Pancreas (tissue), 10 donors: ENCODE measurements at regions not wholly inside any gene's neighbourhood (a gene's known extent, or its start where the extent isn't known, plus 50 kb on each side); places are given as distances from the start of the nearest gene placed in this dataset.

ENCODE experiments used
- ATAC-seq, 4 donors: fragments of 200-7000 bp; cut with Tn5 transposase; one replicate each; pipeline versions ENCODE4 v1.8.0 to v1.9.1; 2020; ENCODE audit warnings: mild to moderate bottlenecking in 4 of 4, moderate library complexity in 4 of 4
- DNase-seq, 6 donors: peaks; one replicate each; pipeline ENCODE4 v3.0.0-alpha.2; 2020
- FAIRE-seq: peaks from 2 replicates; lab custom pipeline; 2012; peaks lifted over from hg19 to GRCh38; lab: Jason Lieb, UNC
- H3K27ac ChIP-seq, 4 donors: fragments of 200-600 bp; sonication (generic); 1 replicate in 3 of 4; 2 replicates in 1 of 4; pipeline versions ENCODE4 v1.5.0 to v1.8.0; 2020
- H3K27me3 ChIP-seq, 4 donors: fragments of 200-600 bp; one replicate each; pipeline ENCODE4 v1.8.0; 2021
- H3K36me3 ChIP-seq, 3 donors: fragments of 200-600 bp; sonication (generic) in 1 of 3; one replicate each; pipeline versions ENCODE4 v1.5.0 to v1.8.0; 2020 to 2021
- H3K4me1 ChIP-seq, 3 donors: fragments of 200-600 bp; one replicate each; pipeline ENCODE4 v1.8.0; 2021
- H3K4me3 ChIP-seq, 4 donors: fragments of 200-600 bp; sonication (generic) in 2 of 4; one replicate each; pipeline versions ENCODE4 v1.5.0 to v1.8.0; 2020 to 2021
- H3K9me3 ChIP-seq, 4 donors: fragments of 200-600 bp; one replicate each; pipeline ENCODE4 v1.8.0; 2021
- WGBS, 2 donors: extraction: QIAGEN DNeasy Blood & Tissue Kit; methylation state at CpG; one replicate each; pipeline ENCODE4 v1.1.7; 2013; 5-methylcytosine and 5-hydroxymethylcytosine counted together
- intact Hi-C, 3 donors: fragments of 100-400 bp; cut with DNase I; formaldehyde crosslinking; loops; one replicate each; pipeline versions ENCODE4 v1.11.1 to v1.14.2; 2022
- TF ChIP-seq, protein P1 (sequence below), 4 donors: fragments of 200-600 bp; sonication (generic) in 3 of 4; IDR thresholded peaks; one replicate each; pipeline versions ENCODE4 v1.5.0 to v1.8.0; 2021; ENCODE audit warnings: antibody characterized with exemption in 4 of 4
- donor health status: healthy with polysubstance abuse.
- donor health status: DM: no; HTN: no; CAD: no; lungs with moderate emphysema.
- donor health status: DM: no; HTN: no; CAD: no.
- donor health status: control.
- donor health status: control.
- donor health status: Bipolar disorder and iron deficiency.
- donor health status: DM: yes; HTN: yes; CAD: no.
- donor health status: DM: no; HTN: no; CAD: no.
- donor health status: DM: no; HTN: no; CAD: no.
- donor health status: DM: yes; HTN: yes; CAD: no.

DNA sequence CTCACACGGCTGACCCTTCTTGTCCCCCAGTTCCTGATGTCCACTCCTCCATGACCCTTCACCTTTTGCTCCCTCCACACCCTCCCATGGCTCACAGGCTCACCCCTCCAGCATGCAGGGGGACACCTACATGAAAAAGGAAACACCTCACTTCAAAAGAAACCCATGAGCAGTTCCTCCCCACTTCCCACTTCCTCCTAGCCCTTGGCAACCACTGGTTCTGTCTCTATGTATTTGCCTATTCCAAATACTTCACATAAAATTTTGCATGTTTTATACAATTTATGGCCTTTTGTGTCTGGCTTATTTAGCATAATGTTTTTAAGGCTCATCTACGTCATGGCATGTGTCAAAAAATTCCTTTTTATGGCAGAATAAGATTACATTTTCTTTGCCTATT, 100.2 kb upstream of the S1PR3 start:
- TF ChIP-seq, protein P1, sequence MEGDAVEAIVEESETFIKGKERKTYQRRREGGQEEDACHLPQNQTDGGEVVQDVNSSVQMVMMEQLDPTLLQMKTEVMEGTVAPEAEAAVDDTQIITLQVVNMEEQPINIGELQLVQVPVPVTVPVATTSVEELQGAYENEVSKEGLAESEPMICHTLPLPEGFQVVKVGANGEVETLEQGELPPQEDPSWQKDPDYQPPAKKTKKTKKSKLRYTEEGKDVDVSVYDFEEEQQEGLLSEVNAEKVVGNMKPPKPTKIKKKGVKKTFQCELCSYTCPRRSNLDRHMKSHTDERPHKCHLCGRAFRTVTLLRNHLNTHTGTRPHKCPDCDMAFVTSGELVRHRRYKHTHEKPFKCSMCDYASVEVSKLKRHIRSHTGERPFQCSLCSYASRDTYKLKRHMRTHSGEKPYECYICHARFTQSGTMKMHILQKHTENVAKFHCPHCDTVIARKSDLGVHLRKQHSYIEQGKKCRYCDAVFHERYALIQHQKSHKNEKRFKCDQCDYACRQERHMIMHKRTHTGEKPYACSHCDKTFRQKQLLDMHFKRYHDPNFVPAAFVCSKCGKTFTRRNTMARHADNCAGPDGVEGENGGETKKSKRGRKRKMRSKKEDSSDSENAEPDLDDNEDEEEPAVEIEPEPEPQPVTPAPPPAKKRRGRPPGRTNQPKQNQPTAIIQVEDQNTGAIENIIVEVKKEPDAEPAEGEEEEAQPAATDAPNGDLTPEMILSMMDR (IDR thresholded peaks at IDR 0.05): no peak
- 79 to 89% methylated on average over 2 of the region's 2 CpGs for WGBS, 2 donors
- no peak overlapping the region for H3K4me3 ChIP-seq
- H3K4me1 ChIP-seq: no peaks in the 10 kb centered on the region
- H3K36me3 ChIP-seq: no peaks in the 10 kb centered on the region
- H3K9me3 ChIP-seq: no peaks in the 10 kb centered on the region
- no peak overlapping the region for H3K27ac ChIP-seq
- ATAC-seq (no peak), FAIRE-seq (no peak), DNase-seq (no peak)
- H3K27me3 ChIP-seq: no peaks in the 10 kb centered on the region
- intact Hi-C loops: no loop called here

DNA sequence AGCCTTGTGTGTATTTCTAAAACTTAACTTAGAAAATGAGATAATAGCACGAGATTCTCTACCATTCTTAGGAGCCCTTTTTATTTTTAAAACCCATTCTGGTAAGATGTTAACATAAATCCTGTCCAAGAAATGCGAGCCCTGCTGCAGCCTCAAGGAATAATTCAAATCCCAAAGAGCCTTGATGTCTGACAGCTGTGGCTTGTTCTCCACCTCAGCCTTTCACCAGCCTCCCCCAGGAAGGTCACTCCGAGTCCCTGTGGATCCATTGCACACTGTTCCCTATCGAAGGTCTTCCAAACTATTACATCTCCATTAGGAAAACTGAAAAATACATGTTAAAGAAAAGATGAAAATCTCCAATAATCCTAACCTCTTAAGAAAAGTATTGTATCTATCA, 98.5 kb upstream of the S1PR3 start:
- ATAC-seq (no peak), FAIRE-seq (no peak)

DNA sequence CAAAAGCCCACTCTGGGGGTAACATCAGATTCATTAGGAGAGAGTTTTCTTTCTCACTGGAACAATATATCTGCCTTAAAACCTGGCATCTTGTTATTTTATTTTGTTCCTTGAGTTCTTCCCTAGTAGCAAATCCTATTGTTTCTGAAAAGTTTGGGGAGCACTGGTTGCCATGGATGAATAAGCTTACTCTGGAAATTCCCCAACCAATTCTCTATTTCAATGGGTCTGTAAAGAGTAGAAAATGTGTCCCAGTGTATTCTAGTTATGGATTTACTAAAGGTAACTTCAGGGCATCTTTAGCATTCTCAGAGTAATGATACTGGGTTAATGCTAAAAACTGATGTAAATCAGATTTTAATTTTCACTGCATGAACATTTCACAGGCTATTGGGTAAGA, 94.2 kb upstream of the S1PR3 start:
- H3K36me3 ChIP-seq: no peaks in the 10 kb centered on the region
- H3K9me3 ChIP-seq: no peaks in the 10 kb centered on the region
- no peak overlapping the region for H3K4me3 ChIP-seq
- intact Hi-C loops: no loop called here
- DNase-seq (no peak), FAIRE-seq (no peak), ATAC-seq (no peak)
- H3K4me1 ChIP-seq: no peaks in the 10 kb centered on the region
- H3K27me3 ChIP-seq: no peaks in the 10 kb centered on the region
- TF ChIP-seq, protein P1 (IDR thresholded peaks at IDR 0.05): no peak
- no peak overlapping the region for H3K27ac ChIP-seq

More for the DNA sequence above, 98.5 kb upstream of the S1PR3 start:
- TF ChIP-seq, protein P1 (IDR thresholded peaks at IDR 0.05): no peak
- Histone ChIP-seq H3K4me1 (no peaks in the 10 kb centered on the region), H3K27me3 (no peaks in the 10 kb centered on the region), H3K27ac (no peak overlapping the region), H3K9me3 (no peaks in the 10 kb centered on the region), H3K4me3 (no peak overlapping the region), H3K36me3 (no peaks in the 10 kb centered on the region)
- DNase-seq: no peak
- intact Hi-C loops: no loop called here
- 61 to 68% methylated on average over 4 of the region's 4 CpGs for WGBS, 2 donors

DNA sequence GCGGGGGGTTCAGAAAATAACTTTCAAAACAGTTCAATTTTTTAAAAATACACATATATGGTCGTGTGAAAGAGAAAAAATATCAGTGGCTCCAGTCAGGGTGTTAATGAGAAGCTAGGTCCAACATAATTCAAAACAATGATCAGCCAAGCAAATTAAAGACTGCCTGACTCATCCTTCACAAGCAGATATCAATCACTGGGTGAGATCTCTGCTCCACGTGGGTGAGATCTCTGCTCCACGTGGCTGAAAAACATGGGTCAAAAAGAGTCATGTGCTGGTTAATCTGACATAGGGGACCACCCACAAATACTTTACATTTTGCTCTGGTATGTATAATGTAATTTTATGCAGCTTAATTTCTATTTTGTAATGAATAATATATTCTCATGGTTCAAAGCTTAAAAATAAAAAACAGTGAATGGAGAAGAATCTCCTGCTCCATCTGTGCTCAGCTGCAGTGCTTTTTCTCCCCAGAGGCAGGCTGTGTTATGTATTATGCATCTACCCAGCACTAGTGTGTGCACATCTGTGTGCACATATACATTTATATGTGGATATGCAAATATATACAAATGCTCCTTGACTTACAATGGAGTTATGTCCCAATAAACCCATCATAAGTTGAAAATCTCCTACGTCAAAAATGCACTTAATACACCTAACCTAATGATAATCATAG, 93.1 kb upstream of the S1PR3 start:
- intact Hi-C loops: no loop called here
- Histone ChIP-seq H3K4me1 (no peaks in the 10 kb centered on the region), H3K4me3 (no peak overlapping the region), H3K36me3 (no peaks in the 10 kb centered on the region), H3K27ac (no peak overlapping the region), H3K9me3 (no peaks in the 10 kb centered on the region), H3K27me3 (no peaks in the 10 kb centered on the region)
- WGBS, 2 donors: 49 to 50% methylated on average over 5 of the region's 5 CpGs
- no peak for DNase-seq
- FAIRE-seq: no peak
- TF ChIP-seq, protein P1 (IDR thresholded peaks at IDR 0.05): no peak
- no peak for ATAC-seq

DNA sequence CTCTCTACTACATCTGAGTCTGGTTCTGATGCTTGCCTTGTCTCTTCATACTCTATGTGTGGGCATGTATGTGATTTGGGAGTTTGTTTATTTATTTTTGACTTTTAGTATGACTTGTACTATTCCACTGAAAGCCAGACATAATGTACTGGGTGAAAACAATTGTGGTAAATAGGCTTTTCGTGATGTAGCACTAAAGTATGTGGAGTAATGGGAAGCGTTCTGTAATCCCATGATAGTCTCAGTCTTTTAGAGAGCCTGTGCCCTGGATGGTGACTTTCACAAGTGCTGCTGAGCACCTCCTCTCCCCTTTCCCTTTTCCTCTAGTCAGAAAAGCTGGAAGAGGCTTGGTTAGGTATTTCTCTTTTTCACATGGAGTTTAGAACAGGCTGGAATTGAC, 85.8 kb upstream of the S1PR3 start:
- FAIRE-seq: no peak
- ATAC-seq: no peak
- Histone ChIP-seq H3K4me3 (no peak overlapping the region), H3K27me3 (no peaks in the 10 kb centered on the region), H3K36me3 (no peaks in the 10 kb centered on the region), H3K9me3 (no peaks in the 10 kb centered on the region), H3K4me1 (no peaks in the 10 kb centered on the region), H3K27ac (no peak overlapping the region)
- TF ChIP-seq, protein P1 (IDR thresholded peaks at IDR 0.05): no peak
- WGBS, 2 donors: 71 to 79% methylated on average over 2 of the region's 2 CpGs
- intact Hi-C loops: no loop called here
- no peak for DNase-seq
